B cell (primary cell): ENCODE measurements at regions not wholly inside any gene's neighbourhood (a gene's known extent, or its start where the extent isn't known, plus 50 kb on each side); places are given as distances from the start of the nearest gene placed in this dataset.

ENCODE experiments used
- EZH2 ChIP-seq: IDR thresholded peaks from 2 replicates; pipeline ENCODE4 v1.6.1; 2012; ENCODE audit warnings: borderline replicate concordance, low read depth, mild to moderate bottlenecking, moderate library complexity, low read length; ENCODE audit not compliant: insufficient read depth, poor library complexity, severe bottlenecking
- TF ChIP-seq, protein P1 (sequence below): fragments of 200-600 bp; IDR thresholded peaks from one replicate; pipeline ENCODE4 v1.8.0; 2022; ENCODE audit warnings: antibody characterized with exemption, mild to moderate bottlenecking

- TF ChIP-seq, protein P1, sequence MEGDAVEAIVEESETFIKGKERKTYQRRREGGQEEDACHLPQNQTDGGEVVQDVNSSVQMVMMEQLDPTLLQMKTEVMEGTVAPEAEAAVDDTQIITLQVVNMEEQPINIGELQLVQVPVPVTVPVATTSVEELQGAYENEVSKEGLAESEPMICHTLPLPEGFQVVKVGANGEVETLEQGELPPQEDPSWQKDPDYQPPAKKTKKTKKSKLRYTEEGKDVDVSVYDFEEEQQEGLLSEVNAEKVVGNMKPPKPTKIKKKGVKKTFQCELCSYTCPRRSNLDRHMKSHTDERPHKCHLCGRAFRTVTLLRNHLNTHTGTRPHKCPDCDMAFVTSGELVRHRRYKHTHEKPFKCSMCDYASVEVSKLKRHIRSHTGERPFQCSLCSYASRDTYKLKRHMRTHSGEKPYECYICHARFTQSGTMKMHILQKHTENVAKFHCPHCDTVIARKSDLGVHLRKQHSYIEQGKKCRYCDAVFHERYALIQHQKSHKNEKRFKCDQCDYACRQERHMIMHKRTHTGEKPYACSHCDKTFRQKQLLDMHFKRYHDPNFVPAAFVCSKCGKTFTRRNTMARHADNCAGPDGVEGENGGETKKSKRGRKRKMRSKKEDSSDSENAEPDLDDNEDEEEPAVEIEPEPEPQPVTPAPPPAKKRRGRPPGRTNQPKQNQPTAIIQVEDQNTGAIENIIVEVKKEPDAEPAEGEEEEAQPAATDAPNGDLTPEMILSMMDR = no peak
- no peak for TF ChIP-seq EZH2
Measured at GRCh38 chr5:125059255-125060002, 313.0 kb upstream of the ZNF608 start.
